HepG2 (cell line): ENCODE measurements at regions not wholly inside any gene's neighbourhood (a gene's known extent, or its start where the extent isn't known, plus 50 kb on each side); places are given as distances from the start of the nearest gene placed in this dataset.

Experiments
- FOXA1 ChIP-seq, 2 experiments: fragments of 450-650 bp in 1 of 2; sonication (generic) in 1 of 2; formaldehyde crosslinking in 1 of 2; IDR thresholded peaks; 2 replicates each; pipeline versions ENCODE4 v1.4.0 to v1.6.1; 2016 to 2020; ENCODE audit warnings: missing genetic modification reagents in 1 of 2
- MXI1 ChIP-seq: IDR thresholded peaks from 3 replicates; pipeline ENCODE4 v1.6.1; 2012; ENCODE audit warnings: low read depth, low read length, inconsistent platforms, borderline replicate concordance
- ZFP36L2 ChIP-seq: sonication (generic); formaldehyde crosslinking; IDR thresholded peaks from 2 replicates; pipeline ENCODE4 v1.4.0; 2020; ENCODE audit warnings: missing genetic modification reagents
- TF ChIP-seq, protein P1 (sequence below): sonication (generic); formaldehyde crosslinking; IDR thresholded peaks from 2 replicates; pipeline ENCODE4 v1.4.0; 2020; ENCODE audit warnings: missing genetic modification reagents
- TF ChIP-seq, protein P2 (sequence below): sonication (generic); formaldehyde crosslinking; IDR thresholded peaks from 2 replicates; pipeline ENCODE4 v1.5.0; 2020; ENCODE audit warnings: mild to moderate bottlenecking, missing genetic modification reagents, moderate library complexity
- TF ChIP-seq, protein P3 (sequence below), 2 experiments: sonication (generic) in 1 of 2; formaldehyde crosslinking in 1 of 2; IDR thresholded peaks; 2 replicates each; pipeline versions ENCODE4 v1.4.0 to v1.6.1; 2018 to 2020; ENCODE audit warnings: missing genetic modification reagents in 2 of 2, borderline replicate concordance in 1 of 2, low read depth in 1 of 2, mild to moderate bottlenecking in 1 of 2, missing biosample characterization in 1 of 2
- TF ChIP-seq, protein P4 (sequence below): sonication (generic); formaldehyde crosslinking; IDR thresholded peaks from 2 replicates; pipeline ENCODE4 v1.4.0; 2020; ENCODE audit warnings: missing genetic modification reagents, borderline replicate concordance

DNA sequence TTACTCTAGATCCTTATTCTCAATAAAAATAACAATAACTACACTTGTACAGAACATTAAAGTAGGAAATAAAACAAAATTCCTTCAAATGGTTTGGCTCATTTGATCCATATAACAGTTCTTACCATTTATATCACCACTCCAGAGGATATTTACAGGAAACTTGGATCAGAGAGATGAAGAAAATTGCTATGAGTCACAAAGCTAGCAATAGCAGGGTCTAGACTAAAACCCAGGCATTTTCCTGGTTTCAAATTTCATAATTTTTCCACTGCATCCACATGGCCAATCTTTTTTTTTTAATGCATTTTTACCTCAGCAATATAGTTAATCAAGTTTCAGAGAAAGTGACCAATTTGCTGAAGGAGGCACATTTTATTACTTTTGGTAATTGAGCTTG, 299.2 kb downstream of the ELAVL2 start:
- TF ChIP-seq, protein P1, sequence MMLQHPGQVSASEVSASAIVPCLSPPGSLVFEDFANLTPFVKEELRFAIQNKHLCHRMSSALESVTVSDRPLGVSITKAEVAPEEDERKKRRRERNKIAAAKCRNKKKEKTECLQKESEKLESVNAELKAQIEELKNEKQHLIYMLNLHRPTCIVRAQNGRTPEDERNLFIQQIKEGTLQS (CRISPR knock-in tag) = no peak
- TF ChIP-seq FOXA1 (IDR thresholded peaks at IDR 0.05) (no peak), FOXA1 (CRISPR knock-in tag; IDR thresholded peaks at IDR 0.05) (no peak), ZFP36L2 (CRISPR knock-in tag) (no peak), MXI1 (no peak)
- TF ChIP-seq, protein P2, sequence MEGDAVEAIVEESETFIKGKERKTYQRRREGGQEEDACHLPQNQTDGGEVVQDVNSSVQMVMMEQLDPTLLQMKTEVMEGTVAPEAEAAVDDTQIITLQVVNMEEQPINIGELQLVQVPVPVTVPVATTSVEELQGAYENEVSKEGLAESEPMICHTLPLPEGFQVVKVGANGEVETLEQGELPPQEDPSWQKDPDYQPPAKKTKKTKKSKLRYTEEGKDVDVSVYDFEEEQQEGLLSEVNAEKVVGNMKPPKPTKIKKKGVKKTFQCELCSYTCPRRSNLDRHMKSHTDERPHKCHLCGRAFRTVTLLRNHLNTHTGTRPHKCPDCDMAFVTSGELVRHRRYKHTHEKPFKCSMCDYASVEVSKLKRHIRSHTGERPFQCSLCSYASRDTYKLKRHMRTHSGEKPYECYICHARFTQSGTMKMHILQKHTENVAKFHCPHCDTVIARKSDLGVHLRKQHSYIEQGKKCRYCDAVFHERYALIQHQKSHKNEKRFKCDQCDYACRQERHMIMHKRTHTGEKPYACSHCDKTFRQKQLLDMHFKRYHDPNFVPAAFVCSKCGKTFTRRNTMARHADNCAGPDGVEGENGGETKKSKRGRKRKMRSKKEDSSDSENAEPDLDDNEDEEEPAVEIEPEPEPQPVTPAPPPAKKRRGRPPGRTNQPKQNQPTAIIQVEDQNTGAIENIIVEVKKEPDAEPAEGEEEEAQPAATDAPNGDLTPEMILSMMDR (CRISPR knock-in tag) = no peak
- TF ChIP-seq, protein P3, sequence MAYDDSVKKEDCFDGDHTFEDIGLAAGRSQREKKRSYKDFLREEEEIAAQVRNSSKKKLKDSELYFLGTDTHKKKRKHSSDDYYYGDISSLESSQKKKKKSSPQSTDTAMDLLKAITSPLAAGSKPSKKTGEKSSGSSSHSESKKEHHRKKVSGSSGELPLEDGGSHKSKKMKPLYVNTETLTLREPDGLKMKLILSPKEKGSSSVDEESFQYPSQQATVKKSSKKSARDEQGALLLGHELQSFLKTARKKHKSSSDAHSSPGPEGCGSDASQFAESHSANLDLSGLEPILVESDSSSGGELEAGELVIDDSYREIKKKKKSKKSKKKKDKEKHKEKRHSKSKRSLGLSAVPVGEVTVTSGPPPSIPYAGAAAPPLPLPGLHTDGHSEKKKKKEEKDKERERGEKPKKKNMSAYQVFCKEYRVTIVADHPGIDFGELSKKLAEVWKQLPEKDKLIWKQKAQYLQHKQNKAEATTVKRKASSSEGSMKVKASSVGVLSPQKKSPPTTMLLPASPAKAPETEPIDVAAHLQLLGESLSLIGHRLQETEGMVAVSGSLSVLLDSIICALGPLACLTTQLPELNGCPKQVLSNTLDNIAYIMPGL (CRISPR knock-in tag; IDR thresholded peaks at IDR 0.05; ENCODE audit: borderline replicate concordance in 1 of 2, low read depth in 1 of 2) = no peak
- TF ChIP-seq, protein P4, sequence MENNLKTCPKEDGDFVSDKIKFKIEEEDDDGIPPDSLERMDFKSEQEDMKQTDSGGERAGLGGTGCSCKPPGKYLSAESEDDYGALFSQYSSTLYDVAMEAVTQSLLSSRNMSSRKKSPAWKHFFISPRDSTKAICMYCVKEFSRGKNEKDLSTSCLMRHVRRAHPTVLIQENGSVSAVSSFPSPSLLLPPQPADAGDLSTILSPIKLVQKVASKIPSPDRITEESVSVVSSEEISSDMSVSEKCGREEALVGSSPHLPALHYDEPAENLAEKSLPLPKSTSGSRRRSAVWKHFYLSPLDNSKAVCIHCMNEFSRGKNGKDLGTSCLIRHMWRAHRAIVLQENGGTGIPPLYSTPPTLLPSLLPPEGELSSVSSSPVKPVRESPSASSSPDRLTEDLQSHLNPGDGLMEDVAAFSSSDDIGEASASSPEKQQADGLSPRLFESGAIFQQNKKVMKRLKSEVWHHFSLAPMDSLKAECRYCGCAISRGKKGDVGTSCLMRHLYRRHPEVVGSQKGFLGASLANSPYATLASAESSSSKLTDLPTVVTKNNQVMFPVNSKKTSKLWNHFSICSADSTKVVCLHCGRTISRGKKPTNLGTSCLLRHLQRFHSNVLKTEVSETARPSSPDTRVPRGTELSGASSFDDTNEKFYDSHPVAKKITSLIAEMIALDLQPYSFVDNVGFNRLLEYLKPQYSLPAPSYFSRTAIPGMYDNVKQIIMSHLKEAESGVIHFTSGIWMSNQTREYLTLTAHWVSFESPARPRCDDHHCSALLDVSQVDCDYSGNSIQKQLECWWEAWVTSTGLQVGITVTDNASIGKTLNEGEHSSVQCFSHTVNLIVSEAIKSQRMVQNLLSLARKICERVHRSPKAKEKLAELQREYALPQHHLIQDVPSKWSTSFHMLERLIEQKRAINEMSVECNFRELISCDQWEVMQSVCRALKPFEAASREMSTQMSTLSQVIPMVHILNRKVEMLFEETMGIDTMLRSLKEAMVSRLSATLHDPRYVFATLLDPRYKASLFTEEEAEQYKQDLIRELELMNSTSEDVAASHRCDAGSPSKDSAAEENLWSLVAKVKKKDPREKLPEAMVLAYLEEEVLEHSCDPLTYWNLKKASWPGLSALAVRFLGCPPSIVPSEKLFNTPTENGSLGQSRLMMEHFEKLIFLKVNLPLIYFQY (CRISPR knock-in tag) = no peak
